ENCODE measurements at regions not wholly inside any gene's neighbourhood (a gene's known extent, or its start where the extent isn't known, plus 50 kb on each side); places are given as distances from the start of the nearest gene placed in this dataset.

- no peak for TF ChIP-seq POLR2A (IDR thresholded peaks at IDR 0.05; ENCODE audit: low read depth, low read length)
- DNase-seq (ENCODE audit: insufficient read length, low spot score) = no peak
- FAIRE-seq = no peak
These were observed 104.6 kb upstream of the RMDN2 start for GRCh38 chr2:37820471-37820986.

GRCh38 chr2:37825586-37825985 lies 99.5 kb upstream of the RMDN2 start:
- DNase-seq (ENCODE audit: insufficient read length, low spot score) (no peak), FAIRE-seq (no peak)
- no peak for TF ChIP-seq POLR2A (IDR thresholded peaks at IDR 0.05; ENCODE audit: low read depth, low read length)

- no peak for TF ChIP-seq POLR2A (IDR thresholded peaks at IDR 0.05; ENCODE audit: low read depth, low read length)
- FAIRE-seq = no peak
- DNase-seq (ENCODE audit: insufficient read length, low spot score) = no peak
These were observed 98.5 kb upstream of the RMDN2 start for GRCh38 chr2:37826611-37827010.

- FAIRE-seq = no peak
- DNase-seq (ENCODE audit: insufficient read length, low spot score) = no peak
These were observed 97.6 kb upstream of the RMDN2 start for GRCh38 chr2:37827455-37827854.

GRCh38 chr2:37827911-37828511 lies 97.1 kb upstream of the RMDN2 start:
- peak; percentile 19 for DNase-seq (ENCODE audit: insufficient read length, low spot score)
- FAIRE-seq = no peak
- no peak for TF ChIP-seq POLR2A (IDR thresholded peaks at IDR 0.05; ENCODE audit: low read depth, low read length)

More at GRCh38 chr2:37827455-37827854, 97.6 kb upstream of the RMDN2 start:
- no peak for TF ChIP-seq POLR2A (IDR thresholded peaks at IDR 0.05; ENCODE audit: low read depth, low read length)

- no peak for TF ChIP-seq POLR2A (IDR thresholded peaks at IDR 0.05; ENCODE audit: low read depth, low read length)
- FAIRE-seq (no peak), DNase-seq (ENCODE audit: insufficient read length, low spot score) (peak; percentile 43)
These were observed 95.9 kb upstream of the RMDN2 start for GRCh38 chr2:37829202-37829601.

GRCh38 chr2:37829616-37830395 lies 95.3 kb upstream of the RMDN2 start:
- TF ChIP-seq POLR2A (IDR thresholded peaks at IDR 0.05; ENCODE audit: low read depth, low read length) = no peak
- DNase-seq (ENCODE audit: insufficient read length, low spot score) (no peak), FAIRE-seq (no peak)

- no peak for DNase-seq (ENCODE audit: insufficient read length, low spot score)
- TF ChIP-seq POLR2A (IDR thresholded peaks at IDR 0.05; ENCODE audit: low read depth, low read length) = no peak
- FAIRE-seq = no peak
These were observed 94.5 kb upstream of the RMDN2 start for GRCh38 chr2:37830636-37831035.

GRCh38 chr2:37831081-37831780 lies 93.9 kb upstream of the RMDN2 start:
- DNase-seq (ENCODE audit: insufficient read length, low spot score) (no peak), FAIRE-seq (no peak)
- no peak for TF ChIP-seq POLR2A (IDR thresholded peaks at IDR 0.05; ENCODE audit: low read depth, low read length)

- FAIRE-seq (peak; percentile 80), DNase-seq (ENCODE audit: insufficient read length, low spot score) (peak; percentile 57)
- TF ChIP-seq POLR2A (IDR thresholded peaks at IDR 0.05; ENCODE audit: low read depth, low read length) = no peak
These were observed 92.4 kb upstream of the RMDN2 start for GRCh38 chr2:37832590-37833197.

- DNase-seq (ENCODE audit: insufficient read length, low spot score) (no peak), FAIRE-seq (no peak)
- TF ChIP-seq POLR2A (IDR thresholded peaks at IDR 0.05; ENCODE audit: low read depth, low read length) = no peak
These were observed 91.7 kb upstream of the RMDN2 start for GRCh38 chr2:37833423-37833822.

- FAIRE-seq = no peak
- DNase-seq (ENCODE audit: insufficient read length, low spot score) = no peak
- TF ChIP-seq POLR2A (IDR thresholded peaks at IDR 0.05; ENCODE audit: low read depth, low read length) = no peak
These were observed 88.8 kb upstream of the RMDN2 start for GRCh38 chr2:37836270-37836669.

- no peak for TF ChIP-seq POLR2A (IDR thresholded peaks at IDR 0.05; ENCODE audit: low read depth, low read length)
- FAIRE-seq (no peak), DNase-seq (ENCODE audit: insufficient read length, low spot score) (no peak)
These were observed 88.4 kb upstream of the RMDN2 start for GRCh38 chr2:37836711-37837110.

All from H54 (cell line).